ENCODE measurements at regions not wholly inside any gene's neighbourhood (a gene's known extent, or its start where the extent isn't known, plus 50 kb on each side); places are given as distances from the start of the nearest gene placed in this dataset.

- Histone ChIP-seq H3K9ac (ENCODE audit: low read depth, low read length, poor library complexity, severe bottlenecking) (no peak overlapping the region), H3K79me2 (ENCODE audit: insufficient read depth, low read length) (no peaks in the 10 kb centered on the region), H3K9me3 (ENCODE audit: insufficient read depth, low read depth, low read length) (no peaks in the 10 kb centered on the region), H3K4me3 (ENCODE audit: low read length, poor library complexity, severe bottlenecking) (no peak overlapping the region), H3K9me2 (replicated peaks; ENCODE audit: low read depth, low read length) (no peaks in the 10 kb centered on the region), H3F3A (ENCODE audit: low read depth) (no peaks in the 10 kb centered on the region), H3K4me2 (ENCODE audit: low read depth, low read length, poor library complexity, severe bottlenecking) (no peak overlapping the region), H4K20me1 (ENCODE audit: insufficient read depth, low read length, poor library complexity, severe bottlenecking) (no peaks in the 10 kb centered on the region), H3K4me1 (ENCODE audit: insufficient read depth, low read length, poor library complexity, severe bottlenecking) (peaks cover 13% of the 10 kb centered on the region), H2AFZ (ENCODE audit: low read length) (no peak overlapping the region), H3K27me3 (ENCODE audit: insufficient read depth, low read length, poor library complexity, severe bottlenecking) (no peaks in the 10 kb centered on the region), H3K36me3 (ENCODE audit: insufficient read depth, low read length) (no peaks in the 10 kb centered on the region)
- TF ChIP-seq EZH2phosphoT487 (IDR thresholded peaks at IDR 0.05; ENCODE audit: borderline replicate concordance) = no peak
- TF ChIP-seq, protein P1, sequence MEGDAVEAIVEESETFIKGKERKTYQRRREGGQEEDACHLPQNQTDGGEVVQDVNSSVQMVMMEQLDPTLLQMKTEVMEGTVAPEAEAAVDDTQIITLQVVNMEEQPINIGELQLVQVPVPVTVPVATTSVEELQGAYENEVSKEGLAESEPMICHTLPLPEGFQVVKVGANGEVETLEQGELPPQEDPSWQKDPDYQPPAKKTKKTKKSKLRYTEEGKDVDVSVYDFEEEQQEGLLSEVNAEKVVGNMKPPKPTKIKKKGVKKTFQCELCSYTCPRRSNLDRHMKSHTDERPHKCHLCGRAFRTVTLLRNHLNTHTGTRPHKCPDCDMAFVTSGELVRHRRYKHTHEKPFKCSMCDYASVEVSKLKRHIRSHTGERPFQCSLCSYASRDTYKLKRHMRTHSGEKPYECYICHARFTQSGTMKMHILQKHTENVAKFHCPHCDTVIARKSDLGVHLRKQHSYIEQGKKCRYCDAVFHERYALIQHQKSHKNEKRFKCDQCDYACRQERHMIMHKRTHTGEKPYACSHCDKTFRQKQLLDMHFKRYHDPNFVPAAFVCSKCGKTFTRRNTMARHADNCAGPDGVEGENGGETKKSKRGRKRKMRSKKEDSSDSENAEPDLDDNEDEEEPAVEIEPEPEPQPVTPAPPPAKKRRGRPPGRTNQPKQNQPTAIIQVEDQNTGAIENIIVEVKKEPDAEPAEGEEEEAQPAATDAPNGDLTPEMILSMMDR (conservative IDR thresholded peaks at IDR 0.05; ENCODE audit: low read length) = no peak
Measured at GRCh38 chr9:80061940-80062339, 490.2 kb downstream of the TLE4 start.

- no peak overlapping the region for H3K4me2 ChIP-seq (ENCODE audit: low read depth, low read length, poor library complexity, severe bottlenecking)
- H3K9ac ChIP-seq (ENCODE audit: low read depth, low read length, poor library complexity, severe bottlenecking) = no peak overlapping the region
- peaks cover 13% of the 10 kb centered on the region for H3K4me1 ChIP-seq (ENCODE audit: insufficient read depth, low read length, poor library complexity, severe bottlenecking)
- no peaks in the 10 kb centered on the region for H3K9me2 ChIP-seq (replicated peaks; ENCODE audit: low read depth, low read length)
- H3K36me3 ChIP-seq (ENCODE audit: insufficient read depth, low read length) = no peaks in the 10 kb centered on the region
- H3K79me2 ChIP-seq (ENCODE audit: insufficient read depth, low read length) = no peaks in the 10 kb centered on the region
- H3K9me3 ChIP-seq (ENCODE audit: insufficient read depth, low read depth, low read length) = no peaks in the 10 kb centered on the region
- H3F3A ChIP-seq (ENCODE audit: low read depth) = no peaks in the 10 kb centered on the region
- H2AFZ ChIP-seq (ENCODE audit: low read length) = no peak overlapping the region
- no peaks in the 10 kb centered on the region for H4K20me1 ChIP-seq (ENCODE audit: insufficient read depth, low read length, poor library complexity, severe bottlenecking)
- TF ChIP-seq, protein P1 (conservative IDR thresholded peaks at IDR 0.05; ENCODE audit: low read length) = no peak
- TF ChIP-seq EZH2phosphoT487 (IDR thresholded peaks at IDR 0.05; ENCODE audit: borderline replicate concordance) = no peak
- no peaks in the 10 kb centered on the region for H3K27me3 ChIP-seq (ENCODE audit: insufficient read depth, low read length, poor library complexity, severe bottlenecking)
- no peak overlapping the region for H3K4me3 ChIP-seq (ENCODE audit: low read length, poor library complexity, severe bottlenecking)
Measured at GRCh38 chr9:80061096-80061495, 489.3 kb downstream of the TLE4 start.

DNA sequence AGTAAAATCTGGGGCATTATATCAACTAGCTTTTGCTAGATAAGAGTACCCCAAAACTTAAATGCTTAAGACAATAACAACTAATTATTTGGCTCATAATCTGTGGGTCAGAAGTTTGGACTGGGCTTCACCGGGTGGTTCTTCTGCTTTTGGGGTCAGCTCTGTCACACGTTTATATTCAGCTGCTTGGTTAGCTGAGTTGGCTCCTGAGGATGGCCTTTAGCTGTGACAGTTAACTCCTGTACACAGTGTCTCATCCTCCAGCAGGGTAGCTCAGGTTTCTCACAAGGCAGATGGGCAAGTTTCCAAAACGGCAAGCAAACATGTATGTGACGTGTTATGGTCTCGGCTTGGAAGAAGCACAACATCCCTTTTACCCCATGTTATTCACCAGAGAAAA is 488.2 kb downstream of the TLE4 start:
- Histone ChIP-seq H3K27me3 (ENCODE audit: insufficient read depth, low read length, poor library complexity, severe bottlenecking) (no peaks in the 10 kb centered on the region), H3K79me2 (ENCODE audit: insufficient read depth, low read length) (no peaks in the 10 kb centered on the region), H4K20me1 (ENCODE audit: insufficient read depth, low read length, poor library complexity, severe bottlenecking) (no peaks in the 10 kb centered on the region), H3K9me2 (replicated peaks; ENCODE audit: low read depth, low read length) (no peaks in the 10 kb centered on the region), H3F3A (ENCODE audit: low read depth) (no peaks in the 10 kb centered on the region), H2AFZ (ENCODE audit: low read length) (no peak overlapping the region), H3K4me1 (ENCODE audit: insufficient read depth, low read length, poor library complexity, severe bottlenecking) (peaks cover 13% of the 10 kb centered on the region), H3K9me3 (ENCODE audit: insufficient read depth, low read depth, low read length) (no peaks in the 10 kb centered on the region), H3K9ac (ENCODE audit: low read depth, low read length, poor library complexity, severe bottlenecking) (no peak overlapping the region), H3K36me3 (ENCODE audit: insufficient read depth, low read length) (no peaks in the 10 kb centered on the region), H3K4me3 (ENCODE audit: low read length, poor library complexity, severe bottlenecking) (no peak overlapping the region), H3K4me2 (ENCODE audit: low read depth, low read length, poor library complexity, severe bottlenecking) (peak overlapping the region; percentile 14)
- TF ChIP-seq, protein P1 (conservative IDR thresholded peaks at IDR 0.05; ENCODE audit: low read length) = no peak
- TF ChIP-seq EZH2phosphoT487 (IDR thresholded peaks at IDR 0.05; ENCODE audit: borderline replicate concordance) = no peak

Measured in Loucy (cell line).